ENCODE measurements at regions not wholly inside any gene's neighbourhood (a gene's known extent, or its start where the extent isn't known, plus 50 kb on each side); places are given as distances from the start of the nearest gene placed in this dataset.

GRCh38 chr21:38990424-38990794 is 184.7 kb downstream of the ETS2 start:
- TF ChIP-seq, protein P1, sequence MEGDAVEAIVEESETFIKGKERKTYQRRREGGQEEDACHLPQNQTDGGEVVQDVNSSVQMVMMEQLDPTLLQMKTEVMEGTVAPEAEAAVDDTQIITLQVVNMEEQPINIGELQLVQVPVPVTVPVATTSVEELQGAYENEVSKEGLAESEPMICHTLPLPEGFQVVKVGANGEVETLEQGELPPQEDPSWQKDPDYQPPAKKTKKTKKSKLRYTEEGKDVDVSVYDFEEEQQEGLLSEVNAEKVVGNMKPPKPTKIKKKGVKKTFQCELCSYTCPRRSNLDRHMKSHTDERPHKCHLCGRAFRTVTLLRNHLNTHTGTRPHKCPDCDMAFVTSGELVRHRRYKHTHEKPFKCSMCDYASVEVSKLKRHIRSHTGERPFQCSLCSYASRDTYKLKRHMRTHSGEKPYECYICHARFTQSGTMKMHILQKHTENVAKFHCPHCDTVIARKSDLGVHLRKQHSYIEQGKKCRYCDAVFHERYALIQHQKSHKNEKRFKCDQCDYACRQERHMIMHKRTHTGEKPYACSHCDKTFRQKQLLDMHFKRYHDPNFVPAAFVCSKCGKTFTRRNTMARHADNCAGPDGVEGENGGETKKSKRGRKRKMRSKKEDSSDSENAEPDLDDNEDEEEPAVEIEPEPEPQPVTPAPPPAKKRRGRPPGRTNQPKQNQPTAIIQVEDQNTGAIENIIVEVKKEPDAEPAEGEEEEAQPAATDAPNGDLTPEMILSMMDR (IDR thresholded peaks at IDR 0.05; ENCODE audit: low read depth, low read length, missing input control): no peak
- TF ChIP-seq REST (IDR thresholded peaks at IDR 0.05): no peak
- no peak for TF ChIP-seq HNF4G (IDR thresholded peaks at IDR 0.05)
- no peak for TF ChIP-seq RAD21 (IDR thresholded peaks at IDR 0.05)
- TF ChIP-seq MAX (IDR thresholded peaks at IDR 0.05): no peak
- no peak for TF ChIP-seq GABPA (IDR thresholded peaks at IDR 0.05 in 1 of 2, conservative IDR thresholded peaks at IDR 0.05 in 1 of 2)
- no peak for TF ChIP-seq SP1 (IDR thresholded peaks at IDR 0.05)
- TF ChIP-seq, protein P2, sequence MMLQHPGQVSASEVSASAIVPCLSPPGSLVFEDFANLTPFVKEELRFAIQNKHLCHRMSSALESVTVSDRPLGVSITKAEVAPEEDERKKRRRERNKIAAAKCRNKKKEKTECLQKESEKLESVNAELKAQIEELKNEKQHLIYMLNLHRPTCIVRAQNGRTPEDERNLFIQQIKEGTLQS (IDR thresholded peaks at IDR 0.05): no peak
- no peak for TF ChIP-seq TAF1 (conservative IDR thresholded peaks at IDR 0.05)
- TF ChIP-seq EGR1 (IDR thresholded peaks at IDR 0.05; ENCODE audit: low read depth in 2 of 2): no peak
- no peak for TF ChIP-seq JUND (IDR thresholded peaks at IDR 0.05)
